Stimulated activated CD4-positive, alpha-beta T cell treated with anti-CD3 and anti-CD28 coated beads, Interleukin-4, amount 100 ng/mL, for 4 hours (primary cell): ENCODE measurements at regions not wholly inside any gene's neighbourhood (a gene's known extent, or its start where the extent isn't known, plus 50 kb on each side); places are given as distances from the start of the nearest gene placed in this dataset.

ENCODE experiments used
- DNase-seq, 2 experiments: peaks; one replicate each; pipeline ENCODE4 v3.0.0-alpha.2; 2020

DNA sequence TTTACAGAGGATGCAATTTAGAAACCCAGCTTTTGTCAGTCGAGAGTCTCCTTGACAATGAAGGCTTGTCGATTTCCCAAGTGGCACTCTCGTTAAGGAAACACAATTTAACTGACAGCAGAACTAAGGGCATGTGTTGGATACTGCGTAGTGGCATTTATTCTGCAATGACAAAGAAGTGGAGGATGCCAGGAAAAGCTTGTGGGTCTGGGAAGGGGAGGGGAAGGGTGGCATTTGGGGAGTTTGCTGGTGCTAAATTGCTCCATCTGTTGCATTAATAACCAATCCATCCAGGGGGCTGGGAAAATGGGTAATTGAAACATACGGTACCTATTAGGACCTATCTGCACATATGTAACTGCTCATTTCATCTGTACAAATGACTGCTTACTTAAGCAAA is 190.6 kb downstream of the NSG2 start:
- no peak for DNase-seq

DNA sequence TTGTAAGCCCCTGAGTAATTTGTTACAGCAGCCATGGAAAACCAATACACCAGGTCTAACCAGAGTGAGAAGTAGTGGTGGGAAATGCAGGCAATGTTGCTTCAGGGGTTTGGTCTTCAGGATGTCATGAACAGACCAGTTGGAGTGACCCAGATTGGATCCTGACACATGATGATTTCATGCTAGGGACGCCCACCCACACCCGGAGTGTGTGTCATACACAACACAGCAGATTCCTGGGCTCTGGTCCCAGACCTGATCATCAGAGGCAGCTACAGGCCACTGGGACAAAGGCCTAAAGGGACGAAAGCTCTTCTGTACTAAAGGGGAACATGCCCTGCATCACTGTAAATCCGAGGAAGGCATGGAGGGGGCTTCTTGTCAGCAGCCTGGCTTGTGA is 194.2 kb downstream of the NSG2 start:
- DNase-seq: no peak

DNA sequence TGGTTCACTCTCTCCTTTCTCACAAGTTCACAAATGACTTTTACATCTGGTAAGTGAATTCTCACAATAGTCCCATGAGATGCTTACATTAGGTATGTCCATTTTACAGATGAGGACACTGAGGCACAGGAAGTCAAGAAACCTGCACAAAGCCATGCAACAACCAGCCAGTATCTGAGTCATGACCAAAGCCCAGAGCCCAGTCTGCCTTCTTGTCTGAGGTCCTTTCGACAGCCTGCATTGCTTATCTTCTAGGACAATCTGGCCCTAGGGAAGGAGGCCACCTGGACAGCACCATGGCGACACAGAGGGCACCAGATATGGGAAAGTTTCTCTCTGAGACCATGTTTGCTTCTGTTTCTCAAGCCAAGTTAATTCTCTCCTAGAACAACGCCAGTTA is 197.1 kb downstream of the NSG2 start:
- no peak for DNase-seq

DNA sequence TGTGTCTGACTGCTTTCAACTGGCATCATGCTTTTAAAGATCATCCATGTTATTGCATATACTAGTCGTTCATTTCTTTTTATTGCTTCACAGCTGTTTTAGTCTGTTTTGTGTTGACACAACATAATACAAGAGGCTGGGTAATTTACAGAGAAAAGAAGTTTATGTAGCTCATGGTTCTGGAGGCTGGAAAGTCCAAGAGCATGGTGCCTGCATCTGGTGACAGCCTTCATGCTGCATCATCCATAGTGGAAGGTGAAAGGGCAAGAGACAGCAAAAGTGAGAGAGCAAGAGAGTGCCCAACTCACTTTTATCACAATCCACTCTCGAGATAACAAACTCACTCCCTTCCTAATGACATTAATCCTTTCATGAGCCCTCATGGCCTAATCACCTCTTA is 198.4 kb downstream of the NSG2 start:
- no peak for DNase-seq

DNA sequence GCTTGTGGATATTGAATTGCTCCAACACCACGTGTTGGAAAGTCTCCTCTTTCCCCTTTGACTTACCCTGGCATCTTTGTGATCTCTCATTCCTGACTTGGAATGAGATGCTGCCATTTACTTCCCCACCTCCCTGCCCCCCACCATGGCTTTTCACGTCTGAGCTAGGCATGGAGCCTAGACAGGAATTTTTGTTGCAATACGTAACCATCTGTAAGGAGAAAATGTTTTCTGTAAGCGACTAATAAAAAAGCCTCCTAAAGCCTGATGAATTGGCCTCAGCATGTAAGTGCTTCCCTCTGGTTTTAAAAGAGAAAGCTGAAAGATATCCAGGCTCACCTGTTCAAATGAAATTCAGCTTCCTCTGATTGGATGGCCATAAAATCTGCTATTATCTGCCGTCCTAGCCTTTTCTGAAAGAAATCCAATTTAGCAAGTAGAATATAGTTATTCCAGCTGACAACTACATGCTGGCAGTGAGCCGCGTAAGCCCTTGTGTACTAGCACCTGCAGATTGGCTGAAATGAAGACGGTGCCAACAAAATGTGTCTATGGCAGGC is 200.1 kb downstream of the NSG2 start:
- DNase-seq: no peak

DNA sequence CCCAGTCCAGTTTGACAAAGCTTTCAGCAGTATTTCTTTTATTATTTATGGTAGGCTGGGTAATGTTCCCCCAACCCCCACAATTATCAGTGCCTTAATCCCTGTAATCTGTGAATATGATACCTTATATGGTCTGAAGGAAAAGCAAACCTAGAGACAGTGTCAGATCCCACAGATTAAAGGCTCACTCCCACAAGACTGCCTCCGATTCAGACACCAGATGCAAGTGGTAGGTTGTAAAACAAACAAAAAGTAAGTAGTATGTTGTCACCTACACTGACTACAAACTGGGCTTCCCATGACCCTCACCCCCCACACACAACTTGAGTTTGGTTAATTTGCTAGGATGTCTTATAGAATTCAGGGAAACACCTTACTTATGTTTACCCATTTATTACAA is 201.2 kb downstream of the NSG2 start:
- no peak for DNase-seq

DNA sequence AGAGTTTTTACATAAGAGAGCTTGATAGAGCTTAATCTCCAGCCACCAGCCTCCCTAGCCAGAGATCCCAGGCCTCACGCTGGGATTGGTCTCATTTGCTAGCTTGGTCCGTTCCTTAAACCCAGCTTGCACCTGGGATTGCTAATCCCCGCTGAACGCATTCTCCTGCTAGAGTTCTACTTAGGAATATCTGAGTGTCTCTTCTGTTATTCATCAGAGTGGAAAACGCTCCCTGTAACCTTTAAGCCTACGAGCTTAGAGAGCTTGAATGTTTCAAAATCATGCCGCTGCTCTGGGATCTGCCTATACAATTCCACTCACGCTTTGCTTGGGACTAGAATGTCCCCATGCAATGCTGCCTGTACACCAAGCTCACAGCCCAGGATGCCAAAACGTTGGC is 201.8 kb downstream of the NSG2 start:
- no peak for DNase-seq

DNA sequence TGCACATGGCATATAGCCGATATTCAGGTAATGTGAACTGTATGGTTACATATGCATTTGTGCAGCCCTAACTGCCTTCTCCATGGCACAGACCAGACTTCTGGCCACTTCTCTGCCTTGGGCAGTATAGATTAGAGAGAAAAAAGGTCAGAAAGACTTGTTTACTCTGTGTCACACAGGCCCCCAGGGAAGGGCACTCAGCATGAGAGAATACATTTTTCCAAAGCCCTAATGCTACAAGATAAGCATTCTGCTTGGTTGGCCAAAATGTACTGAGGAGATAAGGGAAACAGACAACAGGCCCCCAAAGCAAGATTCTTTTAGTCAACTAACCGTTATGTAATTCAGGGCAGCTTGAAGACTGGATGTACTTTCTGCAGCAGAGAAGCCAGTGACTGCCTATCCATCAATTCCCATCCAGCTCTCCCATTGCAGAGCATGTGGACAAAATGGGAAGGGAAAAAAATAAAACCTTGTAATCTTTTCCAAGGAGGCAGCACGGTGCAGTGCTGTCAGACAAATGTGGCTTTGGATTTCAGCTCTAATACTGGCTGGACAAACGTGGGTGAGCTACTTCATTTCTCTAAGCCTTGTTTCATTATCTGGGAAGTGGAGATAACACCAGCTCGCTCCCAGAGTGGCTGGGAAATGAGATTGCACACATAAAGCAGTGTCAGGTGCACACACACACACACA is 205.9 kb downstream of the NSG2 start:
- no peak for DNase-seq

DNA sequence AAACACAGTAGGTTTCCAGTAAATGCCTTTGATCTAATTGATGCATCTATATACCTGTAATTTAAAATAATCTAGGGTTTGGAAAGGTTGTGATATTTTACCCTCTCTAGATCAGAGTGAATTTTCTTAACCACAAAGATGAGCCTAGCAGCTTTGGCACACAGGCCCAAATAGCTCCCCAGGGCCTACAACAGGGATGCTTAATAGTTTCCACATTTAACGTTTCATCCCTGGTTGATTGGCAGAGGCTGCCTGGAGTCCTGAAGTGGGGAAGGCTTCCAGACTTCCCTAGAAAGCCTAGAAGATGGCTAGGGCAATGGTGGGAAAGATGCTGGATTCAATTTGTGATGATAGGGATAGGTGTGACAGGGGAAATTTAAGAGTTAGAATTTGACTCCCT is 206.6 kb downstream of the NSG2 start:
- no peak for DNase-seq

DNA sequence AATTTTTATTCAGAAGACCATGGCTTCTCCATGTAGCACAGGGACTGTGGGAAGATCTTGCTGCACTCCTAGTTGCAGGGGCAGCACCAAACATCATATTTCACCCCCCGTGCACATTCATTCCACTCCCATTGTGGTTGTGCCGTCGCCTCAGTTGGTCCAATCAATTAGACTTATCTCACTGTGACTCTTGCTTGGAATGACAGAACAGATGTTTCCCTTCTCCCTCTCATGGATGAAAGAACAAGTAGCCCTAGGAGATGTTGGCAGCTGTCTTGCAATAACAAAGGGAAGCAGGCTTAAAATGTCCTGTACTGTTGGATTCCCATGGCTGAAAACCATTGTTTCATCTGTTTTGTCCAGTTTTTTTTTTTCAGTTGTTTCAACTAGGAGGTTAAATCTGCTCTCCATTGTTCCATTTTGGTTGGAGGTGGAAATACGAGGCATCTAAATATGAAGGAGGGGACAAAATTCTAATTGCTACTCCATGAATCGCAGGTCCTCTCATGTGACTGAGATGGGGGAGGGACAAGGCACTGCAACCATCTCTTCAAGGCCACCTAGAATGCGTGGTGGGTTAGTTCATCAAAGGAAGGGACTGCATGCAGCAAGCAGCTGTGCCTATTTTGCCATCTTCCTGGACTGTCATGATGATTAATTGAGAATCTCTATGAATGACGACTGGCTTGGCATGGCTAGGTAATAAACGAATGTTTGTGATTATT is 214.4 kb downstream of the NSG2 start:
- DNase-seq: no peak

DNA sequence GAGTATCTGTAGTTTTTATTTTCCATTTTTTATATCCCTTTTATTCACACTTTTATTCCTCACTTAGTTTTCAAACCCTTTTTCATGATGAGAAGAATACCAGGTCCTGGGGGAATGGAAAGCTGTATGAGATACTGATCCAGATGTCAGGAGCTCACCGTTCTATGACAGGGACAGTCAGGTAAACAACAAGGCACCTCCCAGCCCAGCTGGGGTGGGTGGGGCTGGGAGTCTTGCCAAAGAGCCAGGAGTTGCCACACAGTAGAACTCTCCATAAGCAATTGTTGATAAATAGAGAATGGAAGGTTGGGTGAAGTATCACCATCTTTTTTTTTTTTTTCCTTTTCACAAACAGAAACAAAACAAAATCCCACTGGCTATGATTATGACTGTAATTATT is 225.8 kb downstream of the NSG2 start:
- DNase-seq: no peak

DNA sequence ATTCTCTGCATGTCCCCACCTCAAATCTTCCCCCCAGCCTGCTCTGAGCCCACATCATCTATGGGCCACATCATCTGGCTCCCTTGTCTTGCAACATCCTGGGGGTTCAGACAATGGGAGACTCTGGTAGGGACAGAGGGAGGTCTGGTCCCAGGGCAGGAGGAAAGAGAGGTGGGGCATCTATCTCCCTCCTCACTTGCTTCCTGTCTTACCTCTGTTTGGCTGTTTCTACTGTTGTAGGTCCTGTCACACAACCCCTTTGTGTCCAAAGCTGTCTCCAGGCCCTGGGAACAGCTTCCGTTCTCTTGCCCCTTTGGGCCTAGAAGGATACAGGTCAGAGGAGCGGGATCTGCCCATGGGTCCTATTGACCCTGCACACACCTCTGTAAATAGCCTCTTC is 227.2 kb downstream of the NSG2 start:
- no peak for DNase-seq

DNA sequence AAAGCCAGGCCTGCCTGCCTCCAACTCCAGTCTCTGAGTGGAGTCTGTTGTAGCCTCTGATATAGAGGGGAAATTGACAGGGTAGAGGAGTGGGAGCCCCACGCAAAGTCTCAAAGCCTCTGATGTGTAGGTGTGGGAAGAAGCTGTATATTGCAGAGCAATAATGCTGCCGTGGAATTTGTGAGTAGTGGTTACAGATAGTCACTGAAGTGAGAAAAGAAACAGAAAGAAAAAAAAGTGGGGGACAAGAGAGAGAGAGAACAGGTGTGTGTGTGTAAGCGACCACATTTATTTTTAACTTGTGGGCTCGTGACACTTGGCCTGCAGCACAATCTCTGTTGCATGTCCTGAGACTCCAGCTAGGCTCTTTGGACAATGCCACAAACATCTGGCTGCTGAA is 227.8 kb downstream of the NSG2 start:
- no peak for DNase-seq

DNA sequence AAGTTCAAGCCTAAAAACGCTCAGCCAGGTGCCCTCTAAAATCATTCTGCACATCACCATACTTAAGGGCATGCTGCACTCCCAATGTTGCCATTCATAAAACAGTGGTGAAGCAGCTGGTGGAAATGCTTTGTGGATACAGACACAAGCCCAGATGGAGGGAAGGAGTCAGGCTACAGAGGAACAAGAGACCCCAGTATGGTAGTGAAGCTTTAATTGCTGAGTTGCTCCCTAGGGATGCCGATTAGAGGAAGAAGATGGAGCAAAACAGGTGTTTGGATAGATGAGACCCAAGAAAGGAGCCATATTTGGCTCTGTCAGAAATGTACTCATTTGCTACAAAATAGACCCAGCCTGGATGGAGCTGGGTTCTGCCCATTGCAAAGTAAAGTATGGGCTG is 230.5 kb downstream of the NSG2 start:
- no peak for DNase-seq

DNA sequence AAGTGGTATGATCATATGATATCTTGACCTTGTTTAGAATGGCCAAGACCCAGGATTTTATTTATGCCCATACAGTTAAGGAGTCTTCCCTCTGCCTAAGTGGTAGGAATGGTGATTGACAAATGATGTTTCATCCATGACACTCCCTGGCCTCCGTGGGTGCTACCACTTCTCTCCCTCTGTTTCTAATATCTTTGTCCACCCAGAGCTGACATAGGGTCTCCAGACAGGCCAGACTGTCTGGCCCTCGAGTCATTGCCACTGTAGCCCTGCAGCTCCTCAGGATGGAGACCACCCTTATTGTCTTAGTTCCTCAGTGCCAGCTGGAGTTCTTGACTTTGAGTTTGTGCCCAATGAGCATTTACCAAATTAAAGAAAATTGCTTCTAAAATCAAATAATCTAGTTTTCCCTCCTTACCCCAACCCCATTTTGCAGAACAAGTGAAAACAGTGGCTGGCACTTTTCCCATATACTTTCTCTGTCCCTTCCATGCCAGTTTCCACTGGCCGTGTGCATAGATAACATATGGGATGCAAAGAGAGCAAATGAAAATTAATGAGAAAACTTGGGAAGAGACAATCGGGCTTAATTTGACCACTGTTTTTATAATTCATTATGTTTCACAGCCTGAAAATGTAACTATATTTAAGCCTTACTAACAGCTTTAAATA is 235.7 kb downstream of the NSG2 start:
- no peak for DNase-seq

DNA sequence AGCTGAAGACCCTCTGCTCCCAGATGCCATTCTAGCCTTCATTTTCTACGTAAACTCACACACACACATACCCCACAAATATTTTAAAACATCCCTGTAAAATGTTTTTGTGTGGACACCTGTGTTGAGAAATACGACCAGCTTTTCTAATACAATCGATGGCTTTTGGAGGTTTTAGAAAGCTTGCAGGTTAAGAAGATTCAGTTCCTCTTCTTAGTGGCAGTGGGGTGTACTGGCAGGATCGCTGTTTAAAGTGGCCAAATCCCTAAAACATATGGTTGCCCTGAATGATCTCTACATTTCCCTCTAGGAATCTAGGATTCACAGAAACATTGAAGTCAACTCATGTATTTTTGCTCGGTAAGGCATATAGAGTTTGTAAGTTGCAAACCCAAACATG is 236.3 kb downstream of the NSG2 start:
- no peak for DNase-seq

DNA sequence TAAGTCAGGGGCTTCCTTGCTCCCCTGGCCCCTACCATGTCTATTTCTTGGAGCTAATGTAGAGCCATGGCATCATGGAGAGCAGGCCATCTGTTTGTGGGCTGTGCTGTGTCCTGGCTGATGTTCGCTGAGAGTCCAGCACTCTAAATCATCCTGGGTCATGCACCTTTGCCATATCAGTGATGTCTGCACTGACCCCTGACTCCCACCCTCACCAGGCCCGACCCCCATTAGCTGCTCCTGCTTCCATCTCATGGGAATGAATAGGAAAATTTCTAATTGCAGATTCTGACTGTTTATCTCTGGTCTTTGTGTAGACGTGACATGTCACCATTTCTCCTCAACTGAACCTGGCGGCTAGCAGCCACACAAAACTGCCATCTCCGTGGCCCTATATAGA is 236.9 kb downstream of the NSG2 start:
- DNase-seq: no peak

DNA sequence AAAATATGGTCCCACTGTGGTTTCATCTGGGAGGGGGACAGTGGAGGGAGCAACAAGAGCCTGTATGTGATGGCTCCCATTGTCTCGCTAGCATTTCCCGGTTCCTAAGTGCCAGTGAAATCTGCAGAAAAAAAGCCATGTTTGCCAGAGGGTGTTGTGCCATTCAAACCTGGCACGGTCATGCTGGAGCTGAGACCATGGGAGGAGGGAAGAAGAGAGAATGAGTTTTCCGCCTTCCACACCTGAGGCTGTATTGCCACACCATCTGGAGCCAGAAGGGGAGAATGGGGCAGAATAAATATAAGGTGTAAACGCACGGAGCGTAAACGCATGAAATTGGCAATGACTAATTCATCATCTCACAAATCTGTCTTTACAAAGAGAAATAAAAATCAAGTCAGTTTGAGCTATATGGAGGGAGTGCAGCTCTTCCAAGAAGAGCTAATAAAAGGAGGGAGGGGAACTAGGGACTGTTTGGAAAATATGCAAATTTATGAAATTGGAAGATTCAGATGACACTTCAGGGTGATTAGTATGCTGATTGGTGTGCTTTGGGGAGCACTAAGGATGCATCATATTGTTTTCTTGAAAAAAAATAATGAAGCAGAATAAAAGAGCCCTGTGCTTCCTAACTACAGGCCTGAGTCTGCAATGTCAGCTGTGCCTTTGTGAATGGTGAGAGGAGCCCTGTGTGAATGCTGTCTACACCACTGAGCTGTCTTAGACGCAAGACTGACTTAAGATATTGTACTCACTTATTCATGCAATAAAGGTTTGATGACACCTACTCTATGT is 237.9 kb downstream of the NSG2 start:
- DNase-seq: no peak

DNA sequence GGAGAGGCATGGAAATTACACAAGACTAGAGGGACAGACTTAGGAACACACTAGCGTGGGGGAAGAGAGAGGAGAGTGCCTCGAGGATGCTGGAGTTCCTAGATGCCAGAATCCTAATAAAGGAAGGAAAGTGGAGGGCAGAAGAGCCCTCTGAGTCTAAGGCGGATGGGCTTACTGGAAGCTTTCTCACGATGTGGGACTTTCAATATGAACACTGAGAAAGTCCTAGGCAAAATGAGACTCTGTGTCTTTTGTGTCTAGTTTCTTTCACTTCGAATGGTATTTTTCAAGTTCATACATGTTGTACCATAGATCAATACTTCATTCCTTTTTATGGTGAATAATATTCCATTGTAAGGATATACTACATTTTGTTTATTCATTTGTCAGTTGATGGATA is 239.4 kb downstream of the NSG2 start:
- no peak for DNase-seq

DNA sequence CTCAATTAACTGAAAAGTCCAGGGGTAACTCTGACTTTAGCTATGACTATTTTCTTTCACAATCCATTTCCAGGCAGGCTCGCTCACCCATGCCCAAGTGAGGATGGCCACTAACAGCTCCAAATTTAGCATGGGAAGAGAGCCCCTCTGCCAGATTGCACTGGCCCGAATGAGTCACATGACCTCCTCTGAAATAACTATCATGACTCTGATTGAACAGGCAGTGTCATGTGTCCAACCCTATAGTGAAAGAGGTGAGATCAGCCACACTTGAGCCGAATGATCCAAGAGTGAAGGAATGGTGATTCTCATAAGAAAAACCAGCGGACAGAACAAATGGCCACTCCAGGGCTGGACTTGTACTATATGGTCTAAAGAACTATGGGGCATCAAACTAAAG is 242.3 kb downstream of the NSG2 start:
- no peak for DNase-seq

DNA sequence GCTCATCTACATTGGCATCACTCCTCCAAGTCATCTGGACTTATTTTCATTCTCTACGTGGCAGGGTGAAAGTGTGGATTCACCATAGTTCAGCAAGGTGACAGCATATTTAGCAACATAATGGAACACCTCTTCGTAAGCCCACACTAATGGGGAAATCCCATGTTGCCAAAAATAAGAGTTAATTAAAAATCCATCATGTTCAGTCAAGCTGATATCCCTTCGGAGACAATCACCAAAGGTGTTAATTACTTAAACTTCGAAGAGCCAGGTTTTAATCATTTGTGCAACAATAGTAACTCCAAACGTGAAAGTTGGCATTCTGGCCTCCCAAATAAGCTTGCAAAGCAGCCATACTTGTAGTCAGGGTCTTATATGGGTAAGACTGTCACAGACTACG is 242.9 kb downstream of the NSG2 start:
- no peak for DNase-seq

DNA sequence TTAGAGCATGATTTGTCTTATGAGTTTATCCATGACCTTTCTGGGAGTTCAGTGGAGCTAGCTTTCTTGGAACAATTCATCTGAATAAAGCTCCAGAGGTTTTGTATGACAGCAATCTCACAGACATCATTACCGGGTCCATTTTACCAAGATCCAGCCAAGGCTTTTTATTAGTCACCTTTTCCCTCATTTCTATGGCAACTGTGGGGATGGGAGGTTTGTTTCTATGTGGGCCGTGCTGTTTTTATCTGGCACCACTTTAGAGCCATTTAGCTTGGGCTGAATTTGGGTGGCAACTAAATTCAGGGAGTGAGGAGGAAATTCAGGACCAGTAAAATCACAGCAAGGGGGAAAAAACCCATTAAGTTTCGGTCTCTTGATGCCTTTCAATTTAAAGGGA is 245.7 kb downstream of the NSG2 start:
- DNase-seq: no peak

DNA sequence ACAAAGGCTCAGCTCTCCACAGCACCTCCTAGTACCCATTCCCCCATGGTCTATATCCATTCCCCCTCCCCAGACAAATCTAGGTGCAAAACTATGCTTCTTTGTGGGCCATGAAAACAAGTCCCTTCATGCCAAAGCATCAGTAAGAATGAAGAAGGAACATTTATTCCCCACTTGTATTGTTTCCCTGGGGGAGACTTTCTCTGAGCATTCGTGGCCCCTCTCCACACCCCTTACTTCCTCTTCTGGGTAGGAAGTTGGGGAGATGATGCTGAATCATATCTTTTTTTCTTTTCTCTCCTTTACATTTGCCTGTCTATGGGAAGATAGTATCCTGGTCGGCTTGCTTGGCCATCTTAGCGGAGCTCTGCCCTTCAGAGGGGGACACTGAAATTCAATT is 246.8 kb downstream of the NSG2 start:
- DNase-seq: no peak
